Gastrocnemius medialis (tissue), 4 donors: ENCODE measurements at regions not wholly inside any gene's neighbourhood (a gene's known extent, or its start where the extent isn't known, plus 50 kb on each side); places are given as distances from the start of the nearest gene placed in this dataset.

Experiments used
- CTCF ChIP-seq, 5 experiments: fragments of 450-650 bp in 3 of 5; fragments of 200-600 bp in 2 of 5; sonication (generic) in 2 of 5; IDR thresholded peaks in 4 of 5; conservative IDR thresholded peaks in 1 of 5; 1 replicate in 4 of 5; 2 replicates in 1 of 5; pipeline ENCODE4 v1.5.1; 2016 to 2019; ENCODE audit warnings: antibody characterized with exemption in 5 of 5, mild to moderate bottlenecking in 3 of 5, moderate library complexity in 3 of 5
- POLR2A ChIP-seq, 2 donors: fragments of 450-650 bp; IDR thresholded peaks; one replicate each; pipeline ENCODE4 v1.6.1; 2017; ENCODE audit warnings: antibody characterized with exemption in 2 of 2, mild to moderate bottlenecking in 2 of 2, moderate library complexity in 2 of 2

DNA sequence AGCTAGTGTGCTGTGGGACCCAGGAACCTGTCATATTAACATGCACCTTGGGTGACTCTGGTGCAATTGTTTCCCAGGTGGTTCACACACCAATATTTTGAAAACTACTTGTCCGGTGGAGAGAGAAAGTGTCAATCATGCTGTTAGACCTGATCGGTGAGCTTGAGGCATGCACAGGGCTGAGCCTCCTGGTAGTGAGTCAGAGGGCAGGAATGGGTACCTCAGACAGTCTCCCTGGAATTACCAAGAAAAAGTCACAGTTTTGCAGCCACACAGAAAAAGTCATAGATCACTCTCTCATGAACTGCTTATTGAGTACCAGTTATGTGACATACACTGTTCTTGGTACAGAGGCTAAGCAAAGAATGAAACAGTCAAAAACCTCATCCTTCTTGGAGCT is 140.1 kb upstream of the NFIA start:
- TF ChIP-seq CTCF (IDR thresholded peaks at IDR 0.05 in 4 of 5, conservative IDR thresholded peaks at IDR 0.05 in 1 of 5) (no peak), POLR2A (IDR thresholded peaks at IDR 0.05) (no peak)
